PFSK-1 (cell line): ENCODE measurements at regions not wholly inside any gene's neighbourhood (a gene's known extent, or its start where the extent isn't known, plus 50 kb on each side); places are given as distances from the start of the nearest gene placed in this dataset.

Source experiments
- FOXP2 ChIP-seq: optimal IDR thresholded peaks from 2 replicates; pipeline ENCODE3; 2011; ENCODE audit warnings: borderline replicate concordance, control low read depth, inconsistent platforms; ENCODE audit not compliant: insufficient read depth; ENCODE audit errors: extremely low read length, extremely low read depth
- POLR2AphosphoS5 ChIP-seq: IDR thresholded peaks from 2 replicates; pipeline ENCODE4 v1.6.1; 2012; ENCODE audit warnings: low read depth, mild to moderate bottlenecking, control low read depth, low read length, moderate library complexity
- REST ChIP-seq, 2 experiments: IDR thresholded peaks; 2 replicates each; pipeline versions ENCODE4 v1.6.1 to v1.8.0; 2011 to 2012; ENCODE audit warnings: low read depth in 2 of 2, low read length in 2 of 2, control low read depth in 1 of 2, inconsistent platforms in 1 of 2, mild to moderate bottlenecking in 1 of 2, moderate library complexity in 1 of 2; ENCODE audit not compliant: insufficient read depth in 1 of 2
- SIN3A ChIP-seq: IDR thresholded peaks from 2 replicates; pipeline ENCODE4 v1.6.1; 2012; ENCODE audit warnings: mild to moderate bottlenecking, low read length, moderate library complexity, borderline replicate concordance; ENCODE audit not compliant: insufficient read depth
- TAF1 ChIP-seq: IDR thresholded peaks from 2 replicates; pipeline ENCODE4 v1.6.1; 2012; ENCODE audit warnings: low read length, control low read depth, borderline replicate concordance; ENCODE audit not compliant: insufficient read depth

- TF ChIP-seq POLR2AphosphoS5 (no peak), SIN3A (no peak), TAF1 (no peak), FOXP2 (no peak), REST (IDR thresholded peaks at IDR 0.05; ENCODE audit: insufficient read depth in 1 of 2, low read depth in 2 of 2, low read length in 2 of 2) (no peak)
Measured at GRCh38 chr3:176428552-176428951, 768.7 kb downstream of the TBL1XR1 start.
